Gastroesophageal sphincter (tissue), 4 donors: ENCODE measurements at regions not wholly inside any gene's neighbourhood (a gene's known extent, or its start where the extent isn't known, plus 50 kb on each side); places are given as distances from the start of the nearest gene placed in this dataset.

ENCODE experiments used
- ATAC-seq: fragments of 150-250 bp; one replicate; pipeline ENCODE4 v1.9.1; 2016; ENCODE audit warnings: mild to moderate bottlenecking, moderate library complexity
- H3K27ac ChIP-seq, 4 donors: fragments of 200-600 bp; sonication (generic) in 3 of 4; 1 replicate in 3 of 4; 2 replicates in 1 of 4; pipeline ENCODE4 v1.5.1; 2016 to 2019
- H3K27me3 ChIP-seq: fragments of 200-600 bp; sonication (generic); one replicate; pipeline ENCODE4 v1.5.1; 2019
- H3K36me3 ChIP-seq, 2 donors: fragments of 200-600 bp; sonication (generic); one replicate each; pipeline ENCODE4 v1.5.1; 2019; ENCODE audit warnings: control low read depth in 1 of 2
- H3K4me1 ChIP-seq, 3 donors: fragments of 200-600 bp; sonication (generic); 1 replicate in 2 of 3; 2 replicates in 1 of 3; pipeline ENCODE4 v1.5.1; 2016 to 2019; ENCODE audit warnings: control low read depth in 2 of 3
- H3K4me3 ChIP-seq, 2 donors: fragments of 200-600 bp; sonication (generic); one replicate each; pipeline ENCODE4 v1.5.1; 2019; ENCODE audit warnings: mild to moderate bottlenecking in 1 of 2, moderate library complexity in 1 of 2
- H3K9me3 ChIP-seq, 3 donors: fragments of 200-600 bp; sonication (generic); one replicate each; pipeline ENCODE4 v1.5.1; 2017 to 2019; ENCODE audit warnings: control low read depth in 2 of 3
- EP300 ChIP-seq: sonication (generic); formaldehyde crosslinking; IDR thresholded peaks from one replicate; pipeline ENCODE4 v1.6.1; 2017; ENCODE audit warnings: antibody characterized with exemption, mild to moderate bottlenecking
- POLR2A ChIP-seq, 2 donors: fragments of 450-650 bp; IDR thresholded peaks; one replicate each; pipeline ENCODE4 v1.6.1; 2017; ENCODE audit warnings: antibody characterized with exemption in 2 of 2, mild to moderate bottlenecking in 2 of 2, moderate library complexity in 1 of 2
- POLR2AphosphoS5 ChIP-seq: sonication (generic); formaldehyde crosslinking; IDR thresholded peaks from one replicate; pipeline ENCODE4 v1.6.1; 2017; ENCODE audit warnings: antibody characterized with exemption
- WGBS, 2 donors: methylation state at CpG; one replicate each; pipeline ENCODE4 v1.1.5; 2018; ENCODE audit warnings: low coverage in 1 of 2; 5-methylcytosine and 5-hydroxymethylcytosine counted together
- TF ChIP-seq, protein P1 (sequence below), 4 experiments: fragments of 200-600 bp in 2 of 4; fragments of 450-650 bp in 2 of 4; sonication (generic) in 1 of 4; IDR thresholded peaks; one replicate each; pipeline ENCODE4 v1.5.1; 2017 to 2019; ENCODE audit warnings: antibody characterized with exemption in 4 of 4, mild to moderate bottlenecking in 2 of 4, moderate library complexity in 2 of 4

DNA sequence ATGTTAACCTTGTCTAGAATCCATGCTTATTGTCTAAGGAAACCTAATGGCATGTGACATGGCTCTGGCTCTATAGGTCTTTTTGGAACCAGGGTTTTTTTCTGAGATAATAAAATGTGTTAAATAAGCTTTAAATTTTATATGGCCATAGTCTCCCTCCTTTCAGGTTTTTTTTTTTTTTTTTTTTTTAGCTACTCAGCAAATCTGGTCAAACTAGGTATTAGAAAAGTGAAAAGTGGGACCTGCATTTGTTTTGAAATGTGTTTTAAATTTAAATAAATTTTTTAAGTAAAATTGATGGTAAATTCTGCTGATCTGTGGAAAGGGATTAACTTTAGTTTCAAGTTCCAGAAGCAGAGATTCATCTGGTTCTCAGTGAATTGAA lies 52.1 kb upstream of the NANOGP8 start:
- no peak for TF ChIP-seq EP300
- no peak for ATAC-seq
- no peaks in the 10 kb centered on the region for H3K27me3 ChIP-seq

DNA sequence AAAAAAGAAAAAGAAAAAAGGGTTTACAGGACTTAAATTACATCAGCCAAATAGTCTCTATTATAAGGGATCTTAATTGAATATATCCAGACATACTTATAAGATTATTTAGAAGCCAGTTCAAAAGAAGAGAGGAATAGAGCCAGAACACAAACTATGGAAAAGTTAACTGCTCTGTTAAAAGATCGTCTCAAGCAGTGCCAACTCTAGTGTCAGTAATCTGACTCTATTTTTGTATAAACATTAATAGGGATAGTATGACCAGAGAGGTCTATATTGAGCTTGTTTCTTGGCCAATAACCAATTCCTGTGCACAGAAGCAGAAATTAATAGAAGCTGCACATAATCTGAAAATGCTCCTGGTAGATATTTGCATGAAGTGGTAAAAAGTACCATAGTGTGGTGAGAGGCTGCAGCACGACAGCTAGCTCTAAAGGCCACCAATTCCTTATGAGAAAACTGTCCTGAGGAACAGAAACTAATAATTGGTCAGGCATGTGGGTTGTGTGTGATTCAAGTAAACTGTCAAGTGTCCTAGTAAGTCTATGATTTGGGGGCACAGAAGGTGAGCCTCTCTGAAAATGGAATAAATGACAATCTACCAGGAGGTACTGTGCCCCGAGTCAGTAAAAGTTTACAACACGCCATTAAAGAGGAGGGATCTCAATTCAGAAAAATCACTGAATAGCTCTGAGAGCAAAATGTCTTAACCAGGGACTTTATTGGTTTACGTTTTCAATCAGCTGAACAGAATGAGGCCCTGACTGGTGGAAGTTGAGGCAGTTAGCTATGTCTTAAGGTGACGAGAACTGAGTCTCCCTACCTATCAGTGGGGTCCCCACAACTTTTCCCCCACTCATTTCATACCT lies 51.5 kb upstream of the NANOGP8 start:
- peaks cover 0 to 2% (median under 1%) of the 10 kb centered on the region in 3 donors for H3K4me1 ChIP-seq
- H3K4me3 ChIP-seq, result no peak overlapping the region
- no peaks in the 10 kb centered on the region for H3K36me3 ChIP-seq
- no peak overlapping the region for H3K27ac ChIP-seq
- ATAC-seq, result no peak
- no peaks in the 10 kb centered on the region for H3K9me3 ChIP-seq
- H3K27me3 ChIP-seq, result no peaks in the 10 kb centered on the region
- TF ChIP-seq, protein P1, sequence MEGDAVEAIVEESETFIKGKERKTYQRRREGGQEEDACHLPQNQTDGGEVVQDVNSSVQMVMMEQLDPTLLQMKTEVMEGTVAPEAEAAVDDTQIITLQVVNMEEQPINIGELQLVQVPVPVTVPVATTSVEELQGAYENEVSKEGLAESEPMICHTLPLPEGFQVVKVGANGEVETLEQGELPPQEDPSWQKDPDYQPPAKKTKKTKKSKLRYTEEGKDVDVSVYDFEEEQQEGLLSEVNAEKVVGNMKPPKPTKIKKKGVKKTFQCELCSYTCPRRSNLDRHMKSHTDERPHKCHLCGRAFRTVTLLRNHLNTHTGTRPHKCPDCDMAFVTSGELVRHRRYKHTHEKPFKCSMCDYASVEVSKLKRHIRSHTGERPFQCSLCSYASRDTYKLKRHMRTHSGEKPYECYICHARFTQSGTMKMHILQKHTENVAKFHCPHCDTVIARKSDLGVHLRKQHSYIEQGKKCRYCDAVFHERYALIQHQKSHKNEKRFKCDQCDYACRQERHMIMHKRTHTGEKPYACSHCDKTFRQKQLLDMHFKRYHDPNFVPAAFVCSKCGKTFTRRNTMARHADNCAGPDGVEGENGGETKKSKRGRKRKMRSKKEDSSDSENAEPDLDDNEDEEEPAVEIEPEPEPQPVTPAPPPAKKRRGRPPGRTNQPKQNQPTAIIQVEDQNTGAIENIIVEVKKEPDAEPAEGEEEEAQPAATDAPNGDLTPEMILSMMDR (IDR thresholded peaks at IDR 0.05), result no peak
- TF ChIP-seq POLR2AphosphoS5 (no peak), EP300 (no peak), POLR2A (IDR thresholded peaks at IDR 0.05) (no peak)
- 65 to 73% methylated on average over 6 of the region's 6 CpGs for WGBS, 2 donors

More for the DNA sequence above, 52.1 kb upstream of the NANOGP8 start:
- no peaks in the 10 kb centered on the region for H3K36me3 ChIP-seq
- H3K4me3 ChIP-seq, result no peak overlapping the region
- no peaks in the 10 kb centered on the region for H3K9me3 ChIP-seq
- H3K27ac ChIP-seq, result no peak overlapping the region
- peaks cover 0 to 8% (median 6%) of the 10 kb centered on the region in 3 donors for H3K4me1 ChIP-seq
